ENCODE measurements at regions not wholly inside any gene's neighbourhood (a gene's known extent, or its start where the extent isn't known, plus 50 kb on each side); places are given as distances from the start of the nearest gene placed in this dataset.

DNA sequence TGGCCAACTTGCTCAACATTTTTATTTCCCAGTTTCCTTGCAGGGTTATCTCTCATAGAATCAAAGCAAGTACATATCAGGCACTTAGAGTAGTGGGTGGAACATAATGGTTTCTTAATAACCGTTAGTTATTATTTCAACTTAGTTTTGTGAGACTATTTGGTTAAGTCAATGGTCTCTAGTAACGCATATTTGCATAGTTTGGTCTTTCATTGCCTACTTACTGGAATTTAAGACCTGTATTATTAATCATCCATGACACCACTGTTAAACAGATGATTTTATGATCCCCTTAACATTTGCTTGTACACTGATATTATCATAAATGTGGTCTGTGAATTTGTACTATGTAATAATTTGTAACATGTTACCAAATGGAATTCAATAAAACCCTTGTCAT, 70.9 kb upstream of the SMIM31 start:
- no peak for DNase-seq

DNA sequence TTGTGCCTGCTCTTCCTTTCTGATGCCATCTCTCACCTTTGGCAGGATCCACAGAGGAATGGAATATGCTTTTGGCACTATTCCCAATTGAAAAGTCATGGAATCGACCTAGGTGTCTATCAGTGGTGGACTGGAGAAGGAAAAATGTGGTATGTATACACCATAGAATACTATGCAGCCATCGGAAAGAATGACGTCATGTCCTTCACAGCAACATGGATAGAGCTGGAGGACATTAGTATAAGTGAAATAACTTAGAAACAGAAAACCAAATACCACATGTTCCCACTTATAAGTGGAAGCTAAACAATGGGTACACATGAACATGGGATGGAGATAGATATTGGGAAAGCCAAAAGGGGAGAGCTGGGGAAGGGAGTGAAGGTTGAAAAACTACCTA, 58.3 kb upstream of the SMIM31 start:
- DNase-seq = no peak

DNA sequence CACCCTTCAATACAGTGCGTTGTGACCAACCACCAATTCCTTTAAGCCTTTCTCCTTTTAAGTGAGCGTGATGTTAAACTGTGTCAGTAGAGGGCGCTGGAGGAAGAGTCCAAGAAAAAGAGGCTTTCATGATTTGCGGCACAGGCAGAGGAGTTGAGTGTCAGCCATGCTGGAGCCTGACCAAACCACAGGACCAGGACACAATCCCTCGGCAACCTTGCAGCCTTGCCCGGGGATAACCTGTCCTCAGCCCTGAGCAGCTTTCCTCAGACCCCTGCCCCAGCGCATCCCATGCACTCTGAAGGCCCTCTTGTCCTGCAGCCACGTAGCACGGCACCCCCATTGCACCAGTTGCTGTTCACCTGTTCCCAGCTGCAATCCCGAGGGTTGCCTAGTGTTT, 53.5 kb upstream of the SMIM31 start:
- DNase-seq = no peak

DNA sequence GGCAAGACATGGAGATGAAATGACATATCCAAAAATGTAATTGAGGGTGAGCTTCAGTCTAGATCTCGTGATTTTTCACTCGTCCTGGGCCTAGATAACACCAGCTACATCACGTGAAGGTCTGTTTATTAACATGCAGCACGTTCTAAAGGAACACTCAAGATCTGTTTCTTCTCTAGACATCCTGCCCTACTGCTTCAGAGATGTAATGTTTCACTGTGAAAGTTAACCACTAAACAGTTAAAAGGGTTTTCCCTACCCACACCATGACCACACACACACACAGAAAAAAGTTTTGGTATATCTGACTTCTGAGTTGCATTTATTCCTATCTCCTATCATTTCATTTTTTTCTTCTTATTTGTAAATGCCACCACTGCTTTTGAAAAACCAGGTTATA, 52.3 kb upstream of the SMIM31 start:
- DNase-seq = no peak
